ENCODE measurements at regions not wholly inside any gene's neighbourhood (a gene's known extent, or its start where the extent isn't known, plus 50 kb on each side); places are given as distances from the start of the nearest gene placed in this dataset.

DNA sequence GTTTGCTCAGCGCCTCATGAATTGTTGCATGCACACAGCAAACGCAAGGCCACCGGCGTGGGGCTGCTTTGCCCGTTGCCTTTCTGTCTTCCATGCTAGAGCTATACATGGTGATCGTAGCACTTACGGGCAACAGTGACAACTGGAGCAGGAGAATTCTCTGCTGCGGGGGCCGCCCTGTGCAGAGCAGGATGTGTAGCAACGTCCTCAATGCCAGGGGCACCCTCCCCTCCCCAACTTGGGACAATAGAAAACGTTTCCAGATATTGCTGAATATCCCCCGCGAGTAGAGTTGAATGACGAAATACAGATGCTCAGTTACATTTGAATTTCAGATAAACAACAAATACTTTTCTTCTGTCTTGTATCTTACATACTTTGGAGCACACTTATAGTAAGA lies 198.7 kb downstream of the TFAP2C start:
- TF ChIP-seq CTCF (IDR thresholded peaks at IDR 0.05; ENCODE audit: poor library complexity, severe bottlenecking) (no peak), TAF1 (IDR thresholded peaks at IDR 0.05; ENCODE audit: low read depth) (no peak), REST (IDR thresholded peaks at IDR 0.05; ENCODE audit: borderline replicate concordance) (no peak), POLR2AphosphoS5 (IDR thresholded peaks at IDR 0.05) (no peak), MXI1 (conservative IDR thresholded peaks at IDR 0.05; ENCODE audit: poor library complexity, severe bottlenecking) (no peak), EZH2 (IDR thresholded peaks at IDR 0.05; ENCODE audit: borderline replicate concordance, insufficient read depth, low read length, poor library complexity, severe bottlenecking) (no peak), EP300 (conservative IDR thresholded peaks at IDR 0.05; ENCODE audit: poor library complexity, severe bottlenecking) (no peak)
